Neural cell (in vitro differentiated cells): ENCODE measurements at regions not wholly inside any gene's neighbourhood (a gene's known extent, or its start where the extent isn't known, plus 50 kb on each side); places are given as distances from the start of the nearest gene placed in this dataset.

Experiments used
- H2AFZ ChIP-seq: fragments of 200-600, 300-800 bp; sonication (generic), shearing (Covaris generic); 2 replicates; pipeline ENCODE4 v1.6.0; 2014; ENCODE audit warnings: low read depth, mild to moderate bottlenecking, antibody characterized with exemption, low read length, moderate library complexity
- H3F3A ChIP-seq: fragments of 200-600 bp; shearing (Covaris generic); 2 replicates; pipeline ENCODE4 v1.6.1; 2016; ENCODE audit warnings: mild to moderate bottlenecking, moderate library complexity, mixed read lengths, antibody characterized with exemption, low read length; ENCODE audit not compliant: insufficient read depth, poor library complexity, severe bottlenecking
- H3K27ac ChIP-seq: fragments of 200-600, 300-800 bp; sonication (generic), shearing (Covaris generic); 2 replicates; pipeline ENCODE4 v1.5.1; 2014; ENCODE audit warnings: mild to moderate bottlenecking, low read length, moderate library complexity
- H3K27me3 ChIP-seq: fragments of 300-800, 200-600 bp; sonication (generic), shearing (Covaris generic); 2 replicates; pipeline ENCODE4 v1.6.0; 2014; ENCODE audit warnings: mild to moderate bottlenecking, low read depth, low read length, moderate library complexity; ENCODE audit not compliant: insufficient read depth
- H3K36me3 ChIP-seq: fragments of 300-800, 200-600 bp; sonication (generic), shearing (Covaris generic); 2 replicates; pipeline ENCODE4 v1.5.1; 2014; ENCODE audit warnings: mild to moderate bottlenecking, antibody characterized with exemption, low read length, moderate library complexity; ENCODE audit not compliant: insufficient read depth
- H3K4me2 ChIP-seq: fragments of 300-800, 200-600 bp; sonication (generic), shearing (Covaris generic); 2 replicates; pipeline ENCODE4 v1.6.0; 2014; ENCODE audit warnings: mild to moderate bottlenecking, low read length
- H3K4me3 ChIP-seq: fragments of 300-800, 200-600 bp; sonication (generic), shearing (Covaris generic); 2 replicates; pipeline ENCODE4 v1.5.1; 2014; ENCODE audit warnings: mild to moderate bottlenecking, low read length, moderate library complexity
- H3K79me2 ChIP-seq: fragments of 200-600 bp; shearing (Covaris generic); replicated peaks from 2 replicates; pipeline ENCODE4 v1.6.0; 2014; ENCODE audit warnings: mild to moderate bottlenecking, low read length, moderate library complexity; ENCODE audit not compliant: insufficient read depth
- H3K9ac ChIP-seq: fragments of 300-800, 200-600 bp; sonication (generic), shearing (Covaris generic); 2 replicates; pipeline ENCODE4 v1.6.1; 2016; ENCODE audit warnings: mild to moderate bottlenecking, low read length, mixed read lengths
- H3K9me2 ChIP-seq: fragments of 200-600 bp; shearing (Covaris generic); 2 replicates; pipeline ENCODE4 v1.6.1; 2016; ENCODE audit warnings: mild to moderate bottlenecking, low read length, mixed read lengths; ENCODE audit not compliant: insufficient read depth
- H3K9me3 ChIP-seq: fragments of 200-600, 300-800 bp; sonication (generic), shearing (Covaris generic); 2 replicates; pipeline ENCODE4 v1.6.1; 2016; ENCODE audit warnings: mild to moderate bottlenecking, mixed run types, low read length, moderate library complexity, mixed read lengths
- H4K20me1 ChIP-seq: fragments of 200-600 bp; shearing (Covaris generic); 2 replicates; pipeline ENCODE4 v1.6.1; 2016; ENCODE audit warnings: mild to moderate bottlenecking, mixed run types; ENCODE audit not compliant: insufficient read depth
- EP300 ChIP-seq: fragments of 450-650 bp; conservative IDR thresholded peaks from 2 replicates; pipeline ENCODE4 v1.6.1; 2014; ENCODE audit warnings: antibody characterized with exemption, mild to moderate bottlenecking, moderate library complexity; ENCODE audit not compliant: poor library complexity, severe bottlenecking
- EZH2 ChIP-seq: fragments of 200-600, 300-800 bp; shearing (Covaris generic), sonication (generic); IDR thresholded peaks from 2 replicates; pipeline ENCODE4 v1.6.1; 2014; ENCODE audit warnings: antibody characterized with exemption, low read length, borderline replicate concordance, mild to moderate bottlenecking; ENCODE audit not compliant: insufficient read depth, poor library complexity, severe bottlenecking
- MXI1 ChIP-seq: fragments of 450-650 bp; conservative IDR thresholded peaks from 2 replicates; pipeline ENCODE4 v1.6.1; 2014; ENCODE audit warnings: antibody characterized with exemption, mild to moderate bottlenecking; ENCODE audit not compliant: poor library complexity, severe bottlenecking
- POLR2AphosphoS5 ChIP-seq: IDR thresholded peaks from 2 replicates; pipeline ENCODE4 v1.6.1; 2012
- RAD21 ChIP-seq: fragments of 450-650 bp; conservative IDR thresholded peaks from 2 replicates; pipeline ENCODE4 v1.6.1; 2014; ENCODE audit warnings: antibody characterized with exemption, mild to moderate bottlenecking, moderate library complexity
- SMC3 ChIP-seq: fragments of 450-650 bp; conservative IDR thresholded peaks from 2 replicates; pipeline ENCODE4 v1.6.1; 2014; ENCODE audit warnings: antibody characterized with exemption, mild to moderate bottlenecking, moderate library complexity; ENCODE audit not compliant: poor library complexity
- TAF1 ChIP-seq: IDR thresholded peaks from 2 replicates; pipeline ENCODE4 v1.6.1; 2012; ENCODE audit warnings: low read depth
- TF ChIP-seq, protein P1 (sequence below): IDR thresholded peaks from 2 replicates; pipeline ENCODE4 v1.6.1; 2012; ENCODE audit warnings: borderline replicate concordance
- TF ChIP-seq, protein P2 (sequence below): fragments of 450-650 bp; IDR thresholded peaks from 2 replicates; pipeline ENCODE4 v1.5.1; 2014; ENCODE audit warnings: antibody characterized with exemption, mild to moderate bottlenecking, moderate library complexity; ENCODE audit not compliant: poor library complexity, severe bottlenecking

GRCh38 chr5:82387819-82388166, 109.6 kb upstream of the RPS23 start:
- Histone ChIP-seq H3K27ac (no peak overlapping the region), H3K9me3 (no peaks in the 10 kb centered on the region), H4K20me1 (no peaks in the 10 kb centered on the region), H2AFZ (no peak overlapping the region), H3F3A (no peaks in the 10 kb centered on the region), H3K27me3 (no peaks in the 10 kb centered on the region), H3K9me2 (no peaks in the 10 kb centered on the region), H3K4me2 (no peak overlapping the region), H3K79me2 (no peaks in the 10 kb centered on the region), H3K4me3 (no peak overlapping the region), H3K36me3 (no peaks in the 10 kb centered on the region), H3K9ac (no peak overlapping the region)
- no peak for TF ChIP-seq EZH2

GRCh38 chr5:82387001-82387818, 109.1 kb upstream of the RPS23 start:
- no peaks in the 10 kb centered on the region for H3K27me3 ChIP-seq
- no peaks in the 10 kb centered on the region for H3F3A ChIP-seq
- TF ChIP-seq EZH2: no peak
- no peak for TF ChIP-seq MXI1
- no peak for TF ChIP-seq TAF1
- TF ChIP-seq SMC3: no peak
- TF ChIP-seq POLR2AphosphoS5: no peak
- TF ChIP-seq, protein P1, sequence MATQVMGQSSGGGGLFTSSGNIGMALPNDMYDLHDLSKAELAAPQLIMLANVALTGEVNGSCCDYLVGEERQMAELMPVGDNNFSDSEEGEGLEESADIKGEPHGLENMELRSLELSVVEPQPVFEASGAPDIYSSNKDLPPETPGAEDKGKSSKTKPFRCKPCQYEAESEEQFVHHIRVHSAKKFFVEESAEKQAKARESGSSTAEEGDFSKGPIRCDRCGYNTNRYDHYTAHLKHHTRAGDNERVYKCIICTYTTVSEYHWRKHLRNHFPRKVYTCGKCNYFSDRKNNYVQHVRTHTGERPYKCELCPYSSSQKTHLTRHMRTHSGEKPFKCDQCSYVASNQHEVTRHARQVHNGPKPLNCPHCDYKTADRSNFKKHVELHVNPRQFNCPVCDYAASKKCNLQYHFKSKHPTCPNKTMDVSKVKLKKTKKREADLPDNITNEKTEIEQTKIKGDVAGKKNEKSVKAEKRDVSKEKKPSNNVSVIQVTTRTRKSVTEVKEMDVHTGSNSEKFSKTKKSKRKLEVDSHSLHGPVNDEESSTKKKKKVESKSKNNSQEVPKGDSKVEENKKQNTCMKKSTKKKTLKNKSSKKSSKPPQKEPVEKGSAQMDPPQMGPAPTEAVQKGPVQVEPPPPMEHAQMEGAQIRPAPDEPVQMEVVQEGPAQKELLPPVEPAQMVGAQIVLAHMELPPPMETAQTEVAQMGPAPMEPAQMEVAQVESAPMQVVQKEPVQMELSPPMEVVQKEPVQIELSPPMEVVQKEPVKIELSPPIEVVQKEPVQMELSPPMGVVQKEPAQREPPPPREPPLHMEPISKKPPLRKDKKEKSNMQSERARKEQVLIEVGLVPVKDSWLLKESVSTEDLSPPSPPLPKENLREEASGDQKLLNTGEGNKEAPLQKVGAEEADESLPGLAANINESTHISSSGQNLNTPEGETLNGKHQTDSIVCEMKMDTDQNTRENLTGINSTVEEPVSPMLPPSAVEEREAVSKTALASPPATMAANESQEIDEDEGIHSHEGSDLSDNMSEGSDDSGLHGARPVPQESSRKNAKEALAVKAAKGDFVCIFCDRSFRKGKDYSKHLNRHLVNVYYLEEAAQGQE: no peak
- no peak for TF ChIP-seq EP300
- TF ChIP-seq, protein P2, sequence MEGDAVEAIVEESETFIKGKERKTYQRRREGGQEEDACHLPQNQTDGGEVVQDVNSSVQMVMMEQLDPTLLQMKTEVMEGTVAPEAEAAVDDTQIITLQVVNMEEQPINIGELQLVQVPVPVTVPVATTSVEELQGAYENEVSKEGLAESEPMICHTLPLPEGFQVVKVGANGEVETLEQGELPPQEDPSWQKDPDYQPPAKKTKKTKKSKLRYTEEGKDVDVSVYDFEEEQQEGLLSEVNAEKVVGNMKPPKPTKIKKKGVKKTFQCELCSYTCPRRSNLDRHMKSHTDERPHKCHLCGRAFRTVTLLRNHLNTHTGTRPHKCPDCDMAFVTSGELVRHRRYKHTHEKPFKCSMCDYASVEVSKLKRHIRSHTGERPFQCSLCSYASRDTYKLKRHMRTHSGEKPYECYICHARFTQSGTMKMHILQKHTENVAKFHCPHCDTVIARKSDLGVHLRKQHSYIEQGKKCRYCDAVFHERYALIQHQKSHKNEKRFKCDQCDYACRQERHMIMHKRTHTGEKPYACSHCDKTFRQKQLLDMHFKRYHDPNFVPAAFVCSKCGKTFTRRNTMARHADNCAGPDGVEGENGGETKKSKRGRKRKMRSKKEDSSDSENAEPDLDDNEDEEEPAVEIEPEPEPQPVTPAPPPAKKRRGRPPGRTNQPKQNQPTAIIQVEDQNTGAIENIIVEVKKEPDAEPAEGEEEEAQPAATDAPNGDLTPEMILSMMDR: no peak
- no peak for TF ChIP-seq RAD21
- no peaks in the 10 kb centered on the region for H3K9me3 ChIP-seq
- no peak overlapping the region for H3K4me2 ChIP-seq
- no peaks in the 10 kb centered on the region for H3K9me2 ChIP-seq
- H3K4me3 ChIP-seq: no peak overlapping the region
- no peaks in the 10 kb centered on the region for H3K79me2 ChIP-seq
- H4K20me1 ChIP-seq: no peaks in the 10 kb centered on the region
- H3K27ac ChIP-seq: no peak overlapping the region
- no peak overlapping the region for H2AFZ ChIP-seq
- H3K36me3 ChIP-seq: no peaks in the 10 kb centered on the region
- H3K9ac ChIP-seq: no peak overlapping the region
